HG02870 (cell line): ENCODE measurements at regions not wholly inside any gene's neighbourhood (a gene's known extent, or its start where the extent isn't known, plus 50 kb on each side); places are given as distances from the start of the nearest gene placed in this dataset.

Experiments used
- ATAC-seq: cut with Tn5 transposase; IDR thresholded peaks from one replicate; pipeline ENCODE4 v1.9.1; 2021; ENCODE audit warnings: mild to moderate bottlenecking, moderate library complexity; ENCODE audit not compliant: unreplicated experiment

DNA sequence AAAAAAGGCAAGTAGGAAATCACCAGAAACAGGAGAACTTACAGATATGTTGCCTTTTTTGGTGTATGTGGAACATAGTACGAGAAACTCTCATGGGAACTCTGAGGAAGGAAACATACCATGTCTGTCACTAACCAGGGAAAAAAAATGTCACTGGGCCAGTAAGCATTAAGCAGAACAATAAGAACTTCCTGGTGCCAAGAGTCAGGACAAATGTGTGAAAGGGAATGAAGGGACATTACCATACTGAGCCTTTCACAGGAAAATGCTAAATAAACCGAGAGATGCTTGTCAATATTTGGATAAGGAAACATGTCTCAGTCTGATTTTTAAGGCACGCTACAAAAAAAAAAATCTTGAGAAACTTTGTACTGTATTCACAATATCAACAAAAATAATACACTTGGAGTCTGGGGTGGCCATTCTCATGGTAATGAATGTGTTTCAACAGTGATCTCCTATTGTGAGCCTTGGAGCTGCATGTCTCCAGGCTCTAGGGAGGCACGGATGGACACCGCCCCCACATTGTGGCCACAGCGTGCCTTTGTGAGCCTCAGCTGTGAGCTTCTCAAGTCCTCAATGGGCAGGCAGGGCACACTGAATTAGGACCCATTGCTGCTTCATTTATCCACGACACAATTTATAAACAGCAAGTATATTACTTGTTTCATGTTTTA lies 113.0 kb upstream of the ARGLU1 start:
- no peak for ATAC-seq

DNA sequence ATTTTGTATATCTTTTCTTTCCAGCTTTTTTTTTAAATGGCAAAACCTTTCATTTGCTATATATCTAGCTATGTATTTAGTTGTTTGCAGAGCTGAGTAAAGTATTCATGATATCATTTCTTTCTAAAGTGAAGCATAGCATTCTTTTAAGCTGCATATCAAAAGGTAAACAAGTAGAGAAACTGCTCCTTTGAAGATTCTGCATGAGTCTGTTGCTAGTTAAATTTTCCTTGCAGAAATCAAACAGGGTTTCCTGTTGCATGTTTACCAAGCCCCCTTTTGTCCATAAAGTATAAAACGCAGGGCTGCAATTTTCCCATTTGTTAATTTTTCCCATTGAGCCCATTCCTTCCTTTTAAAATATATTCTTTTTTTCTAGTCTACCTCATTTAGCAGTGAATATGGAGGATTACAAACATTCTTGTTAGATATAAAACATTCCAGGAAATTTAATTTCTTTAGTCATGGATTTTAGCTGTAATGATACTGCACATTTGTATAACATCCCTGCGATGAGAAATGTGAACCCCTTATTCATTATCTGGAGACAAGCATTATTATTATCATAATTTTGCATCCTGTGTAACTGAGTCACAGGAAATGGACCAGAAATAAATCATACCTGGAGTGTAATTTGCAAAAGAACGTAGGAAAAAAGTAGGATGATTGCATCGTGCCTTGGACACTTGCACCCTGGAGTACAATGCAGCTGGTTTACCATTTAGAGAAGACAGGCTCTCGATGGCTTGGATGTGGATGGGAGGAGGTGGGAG lies 110.9 kb upstream of the ARGLU1 start:
- ATAC-seq, result no peak

- ATAC-seq, result no peak
These were observed 107.4 kb upstream of the ARGLU1 start for GRCh38 chr13:106675311-106675710.

DNA sequence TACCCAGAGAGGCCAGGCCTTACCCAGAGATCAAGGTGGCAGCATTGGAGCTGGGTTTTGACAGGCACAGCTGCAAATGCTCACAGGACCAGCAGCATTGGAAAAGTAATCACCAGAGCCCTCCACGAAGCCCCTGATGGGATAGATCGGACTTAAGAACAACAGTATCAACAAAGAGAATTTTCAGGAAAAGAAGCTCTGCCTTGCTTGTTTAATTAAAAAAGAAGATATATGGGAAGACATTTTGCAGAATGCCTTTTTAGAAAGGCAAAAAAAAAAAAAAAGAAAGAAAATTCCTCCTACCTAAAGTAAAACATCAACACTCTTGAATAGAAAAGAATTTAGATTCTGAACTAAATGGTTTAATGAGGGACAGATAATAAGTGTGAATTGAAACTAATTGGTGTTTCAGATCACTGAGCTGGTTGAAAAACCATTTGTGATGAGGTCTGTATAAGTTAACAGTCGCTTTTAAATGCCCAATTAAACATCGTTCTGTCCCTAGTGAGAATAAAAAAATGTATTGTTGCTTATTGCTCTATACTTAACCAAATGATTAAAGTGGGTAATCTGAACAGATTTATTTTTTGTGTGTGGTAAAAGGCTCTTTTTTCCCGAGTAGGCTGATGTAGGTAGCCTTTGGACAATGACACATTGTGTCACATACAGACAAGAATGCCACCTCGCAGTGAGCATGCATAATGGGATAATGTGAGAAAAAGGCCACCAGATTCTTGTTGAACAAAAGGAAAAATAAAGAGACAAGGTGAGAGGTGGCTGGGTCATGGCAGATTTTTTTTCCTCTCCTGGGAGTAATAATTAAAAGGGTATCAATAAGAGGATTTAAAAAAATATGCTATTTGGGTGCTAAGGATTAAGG lies 93.0 kb upstream of the ARGLU1 start:
- ATAC-seq, result no peak

GRCh38 chr13:106657104-106657503 lies 89.2 kb upstream of the ARGLU1 start:
- no peak for ATAC-seq

- ATAC-seq, result no peak
These were observed 88.2 kb upstream of the ARGLU1 start for GRCh38 chr13:106656186-106656585.

DNA sequence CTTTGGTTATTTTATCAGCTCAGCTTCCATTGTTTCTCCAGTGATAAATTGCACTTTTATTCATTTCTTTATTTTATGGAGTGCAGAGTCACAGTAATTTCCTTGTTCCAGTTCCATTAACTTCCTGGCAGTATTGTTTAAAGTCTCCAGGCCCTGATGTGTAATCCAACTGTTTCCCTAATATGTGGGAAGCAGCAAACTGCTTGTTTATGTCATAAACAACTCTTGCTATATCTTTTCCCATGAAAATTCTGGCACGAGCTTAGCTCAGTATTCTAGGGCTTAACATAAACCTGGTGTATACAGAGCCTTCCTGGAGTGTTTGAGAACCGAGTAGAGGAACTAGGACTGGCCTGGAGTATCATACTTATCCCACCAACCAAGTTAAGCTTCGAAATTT lies 83.5 kb upstream of the ARGLU1 start:
- ATAC-seq, result no peak

GRCh38 chr13:106650690-106651205 lies 82.8 kb upstream of the ARGLU1 start:
- no peak for ATAC-seq

- no peak for ATAC-seq
These were observed 81.6 kb upstream of the ARGLU1 start for GRCh38 chr13:106649495-106649894.

- no peak for ATAC-seq
These were observed 72.6 kb upstream of the ARGLU1 start for GRCh38 chr13:106640515-106640914.

DNA sequence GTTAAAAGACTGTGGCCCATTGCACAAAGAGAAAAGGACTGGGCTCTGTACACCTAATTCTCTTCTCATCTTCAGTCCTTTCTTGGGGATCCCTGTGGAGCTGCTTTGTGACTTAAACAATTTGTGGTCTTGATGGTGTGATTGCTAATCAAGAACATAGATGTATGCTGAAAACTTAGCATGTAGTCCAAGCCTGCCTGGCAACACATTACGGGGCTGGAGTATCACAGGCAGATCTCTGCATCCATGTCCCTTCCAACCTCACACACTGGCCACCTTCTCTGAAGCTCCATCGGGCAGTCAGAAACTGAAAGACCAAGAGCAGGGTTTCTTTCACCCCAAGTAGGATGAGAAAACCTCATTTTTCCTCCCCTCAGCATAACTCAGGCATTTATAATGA lies 69.6 kb upstream of the ARGLU1 start:
- ATAC-seq, result no peak

- no peak for ATAC-seq
These were observed 68.6 kb upstream of the ARGLU1 start for GRCh38 chr13:106636492-106636891.

DNA sequence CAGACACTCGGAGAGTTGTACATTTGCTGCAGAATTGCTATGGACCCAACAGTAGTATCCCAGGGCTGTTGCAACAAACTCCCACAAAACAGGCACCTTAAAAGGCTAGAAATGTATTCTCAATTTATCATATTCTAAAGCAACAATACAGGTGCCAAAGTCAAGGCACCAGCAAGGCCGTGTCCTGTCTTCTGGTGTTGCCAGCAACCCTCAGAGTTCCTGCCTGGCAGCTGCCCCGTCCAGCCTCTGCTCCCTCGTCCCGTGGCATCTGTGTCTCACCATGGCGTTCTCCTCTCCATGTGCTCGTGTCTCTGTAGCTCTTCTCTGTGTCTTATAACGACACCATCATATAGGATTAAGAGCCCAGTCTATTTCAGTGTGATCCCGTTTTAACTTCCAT lies 67.7 kb upstream of the ARGLU1 start:
- ATAC-seq, result no peak

- no peak for ATAC-seq
These were observed 65.4 kb upstream of the ARGLU1 start for GRCh38 chr13:106633321-106633720.

- ATAC-seq, result no peak
These were observed 62.7 kb upstream of the ARGLU1 start for GRCh38 chr13:106630650-106631049.

- no peak for ATAC-seq
These were observed 62.2 kb upstream of the ARGLU1 start for GRCh38 chr13:106630162-106630561.

DNA sequence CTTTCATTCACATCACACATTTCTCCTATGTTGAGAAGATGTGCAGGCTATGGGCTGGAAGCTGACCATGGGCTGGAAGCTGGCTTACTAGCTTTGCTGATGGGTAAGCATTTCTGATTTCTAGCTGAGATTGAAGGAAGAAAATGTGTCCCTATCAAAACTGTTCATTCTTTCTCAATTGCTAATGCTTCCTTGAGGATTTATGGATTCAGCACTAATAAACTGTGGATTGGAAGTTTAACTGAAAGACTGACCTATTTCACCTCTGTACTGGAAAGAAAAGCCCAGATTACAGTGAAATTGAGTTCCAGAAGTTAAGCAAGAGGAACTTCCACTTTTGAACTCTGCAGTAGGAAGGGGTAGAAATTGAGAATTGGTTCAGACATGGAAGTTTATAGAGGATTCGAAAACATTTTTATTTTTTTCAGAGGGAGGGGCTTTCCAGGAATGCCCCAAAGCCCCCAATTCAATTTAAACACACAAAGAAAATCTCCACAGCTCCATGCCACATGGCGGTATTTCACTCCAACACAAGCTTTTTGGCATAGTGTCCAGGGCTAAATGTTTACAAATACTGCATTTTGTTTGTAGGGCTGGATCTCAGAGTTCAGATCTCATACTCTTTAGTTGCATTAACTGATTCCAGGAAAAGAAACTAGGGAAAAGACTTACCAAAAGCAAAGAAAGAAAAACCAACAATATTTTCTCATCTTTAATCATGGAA lies 61.2 kb upstream of the ARGLU1 start:
- ATAC-seq, result no peak

- ATAC-seq, result no peak
These were observed 58.5 kb upstream of the ARGLU1 start for GRCh38 chr13:106626473-106626872.

DNA sequence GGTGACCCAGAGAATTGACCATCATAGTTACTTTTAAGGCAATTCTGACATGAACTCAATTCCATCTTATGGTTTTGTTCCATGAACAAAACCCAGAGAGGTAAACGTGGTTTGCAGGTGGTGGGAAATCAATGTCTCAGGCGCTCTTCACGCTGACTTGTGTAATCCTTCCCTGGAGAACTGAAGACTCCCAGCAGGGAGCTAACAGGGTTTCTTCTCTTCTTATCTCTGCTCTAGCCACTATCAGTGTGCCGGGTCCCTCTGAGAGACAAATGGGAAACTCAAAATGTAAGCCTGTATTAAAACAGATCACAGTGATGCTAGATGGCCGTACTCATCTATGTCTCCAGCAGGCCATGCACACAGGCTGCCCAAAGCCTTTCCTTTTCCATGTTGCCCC lies 57.6 kb upstream of the ARGLU1 start:
- ATAC-seq, result no peak

DNA sequence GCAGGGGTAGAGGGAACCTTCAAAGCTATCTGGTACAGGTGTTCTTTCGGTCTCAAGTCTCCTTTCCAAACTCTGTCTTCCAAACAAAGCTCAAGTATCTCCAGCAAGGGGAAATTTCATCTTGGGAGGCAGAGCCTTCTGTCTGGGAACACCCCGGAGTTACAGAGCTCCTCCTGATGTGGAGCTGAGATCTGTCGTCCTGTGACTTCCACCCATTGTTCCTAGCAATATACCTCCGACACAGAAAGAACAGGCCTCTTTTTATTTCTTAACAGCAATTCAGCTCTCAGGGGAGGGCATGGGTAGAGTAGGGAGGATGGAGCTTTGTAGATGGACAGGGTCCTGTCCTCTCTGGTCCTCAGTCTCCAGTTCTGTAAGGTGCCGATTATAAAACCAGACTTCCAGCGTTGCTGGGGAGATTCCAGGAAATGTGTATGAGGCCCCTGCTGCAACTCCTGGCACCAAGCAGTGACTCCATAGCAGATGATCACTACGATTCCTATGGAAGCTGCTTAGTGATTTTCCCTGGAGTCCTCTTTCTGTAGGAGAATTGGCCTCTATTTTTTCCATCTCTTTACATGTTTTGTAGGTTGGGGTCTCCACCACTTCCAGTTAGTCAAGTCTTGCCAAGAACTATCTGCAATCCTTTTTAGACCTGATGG lies 56.0 kb upstream of the ARGLU1 start:
- ATAC-seq, result no peak
